ENCODE measurements at regions not wholly inside any gene's neighbourhood (a gene's known extent, or its start where the extent isn't known, plus 50 kb on each side); places are given as distances from the start of the nearest gene placed in this dataset.

DNA sequence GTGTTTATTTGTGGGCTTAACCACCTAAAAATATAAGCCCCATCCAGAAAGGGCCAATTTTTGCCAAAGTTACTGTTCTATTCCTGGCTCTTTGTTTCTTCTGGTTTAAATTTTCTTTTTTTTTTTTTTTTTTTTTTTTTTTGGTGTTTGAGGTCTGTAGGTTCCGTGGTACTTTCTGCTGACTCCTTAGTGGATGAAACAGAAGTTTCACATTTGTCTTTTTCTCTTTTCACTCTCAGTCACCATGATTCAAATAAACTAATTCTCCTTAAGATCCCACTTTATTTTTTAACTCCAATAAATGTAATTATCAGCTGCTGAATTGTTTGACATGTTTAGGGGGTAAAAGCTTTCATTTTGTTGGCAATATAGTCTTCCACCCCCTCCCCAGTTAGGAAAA is 322.3 kb downstream of the CHRM3 start (continued):
- no peak for TF ChIP-seq GTF2F1 (IDR thresholded peaks at IDR 0.05; ENCODE audit: borderline replicate concordance, low read depth, low read length)

Measured in H1 (cell line).